Activated gamma-delta T cell treated with Interleukin-2 at 50 U/mL for 16 hours (primary cell): ENCODE measurements at regions not wholly inside any gene's neighbourhood (a gene's known extent, or its start where the extent isn't known, plus 50 kb on each side); places are given as distances from the start of the nearest gene placed in this dataset.
A peak's percentile ranks its signal among the peaks of the same experiment; 100 is the strongest.

Experiments
- DNase-seq: peaks from one replicate; pipeline ENCODE4 v3.0.0-alpha.2; 2020

DNA sequence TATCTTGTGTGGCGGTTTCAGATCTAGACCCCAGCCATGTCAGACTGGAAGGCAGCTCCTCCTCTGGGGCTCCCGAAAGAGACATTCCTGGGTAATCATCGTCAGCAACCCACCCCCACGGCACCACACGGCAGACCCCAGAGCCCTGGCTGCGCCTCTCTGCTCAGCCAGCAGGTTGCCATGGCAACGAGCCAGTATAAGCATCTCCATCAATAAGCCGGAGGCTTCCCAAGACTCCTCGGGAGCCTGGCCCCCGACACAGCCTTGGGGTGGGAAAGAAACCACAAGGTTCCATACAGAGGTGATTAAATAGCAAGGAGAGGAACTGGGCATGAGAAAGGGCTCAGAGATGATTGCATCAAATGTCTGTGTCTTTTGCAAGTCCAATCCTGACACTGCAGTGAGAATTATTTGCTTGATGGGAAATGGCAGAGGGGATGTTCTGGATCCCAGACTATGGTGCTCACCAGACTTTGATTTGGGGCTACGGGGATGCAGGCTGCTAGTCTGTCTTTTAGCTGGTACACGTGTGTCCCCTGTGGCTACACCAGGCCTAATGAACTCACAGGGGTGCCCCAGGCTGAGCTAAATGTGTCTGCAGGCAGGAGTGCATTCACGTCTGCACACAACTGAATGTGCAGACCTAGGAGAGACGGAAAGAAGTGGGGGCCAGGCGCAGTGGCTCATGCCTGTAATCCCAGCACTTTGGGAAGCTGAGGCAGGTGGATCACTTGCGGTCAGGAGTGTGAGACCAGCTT is 320.5 kb upstream of the TNRC6C start:
- no peak for DNase-seq

DNA sequence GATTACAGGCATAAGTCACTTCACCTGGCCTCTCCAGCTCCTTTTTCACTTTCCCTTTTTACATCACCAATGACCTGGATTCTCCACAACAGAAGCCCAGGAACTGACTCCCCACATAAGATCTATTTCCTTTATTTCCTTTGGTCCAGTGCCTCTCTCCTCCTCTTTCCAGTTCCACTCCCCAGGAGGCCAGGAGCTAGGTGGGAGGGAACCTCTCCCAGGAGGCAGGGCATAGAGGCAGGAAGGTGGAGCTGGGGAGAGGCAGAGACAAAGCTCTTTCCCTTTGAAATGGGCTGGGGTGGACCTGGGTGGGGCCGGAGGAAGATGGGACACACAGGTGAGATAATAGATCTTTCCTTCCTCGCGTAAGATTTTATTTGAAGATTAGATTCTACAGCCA is 318.3 kb upstream of the TNRC6C start:
- DNase-seq, result no peak

GRCh38 chr17:77640916-77641605 is 317.4 kb upstream of the TNRC6C start:
- no peak for DNase-seq

- DNase-seq, result no peak
These were observed 316.8 kb upstream of the TNRC6C start for GRCh38 chr17:77641718-77642117.

DNA sequence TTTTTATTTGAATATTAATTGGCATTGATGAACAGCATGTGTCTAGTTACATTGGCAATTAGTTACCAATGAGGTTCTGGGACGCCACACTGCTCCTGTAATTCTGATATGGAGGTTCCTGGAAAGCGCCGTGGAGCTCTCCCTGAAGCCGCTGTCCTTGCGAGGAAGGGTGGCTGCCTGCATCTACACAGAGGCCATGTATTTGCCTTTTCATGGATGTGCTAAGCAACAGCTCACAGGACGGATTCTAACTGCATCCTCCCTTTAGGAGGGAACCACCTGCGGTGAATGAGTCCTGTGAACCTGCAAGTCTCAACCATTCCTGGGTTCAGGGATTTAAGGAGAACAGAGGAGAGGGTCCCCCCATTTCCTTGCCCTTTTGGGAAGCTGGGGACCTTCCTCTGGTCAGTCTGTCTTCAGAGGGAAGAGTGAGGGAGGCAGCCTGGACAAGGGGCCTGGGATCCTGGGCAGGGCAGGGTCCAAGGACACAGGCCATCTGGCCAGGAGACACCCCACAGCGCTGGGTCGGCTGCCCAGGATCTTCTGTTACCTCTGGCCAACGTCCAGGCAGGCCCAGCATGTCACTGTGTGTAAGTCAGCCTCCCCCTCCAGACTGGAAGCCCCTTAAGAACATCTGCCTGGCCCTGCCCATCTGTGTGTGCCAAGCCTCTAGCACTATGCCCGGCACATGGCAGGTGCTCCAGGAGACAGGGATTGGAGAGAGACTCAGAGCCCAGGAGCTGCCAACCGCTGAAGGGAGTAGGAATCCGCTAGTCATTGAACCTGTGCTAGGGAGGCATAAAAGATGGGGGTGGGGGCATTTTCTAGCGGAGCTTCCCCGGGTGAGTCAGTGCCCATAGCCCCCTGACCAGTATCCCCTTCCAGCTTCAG is 314.1 kb upstream of the TNRC6C start:
- DNase-seq, result no peak

GRCh38 chr17:77645072-77646045 is 313.1 kb upstream of the TNRC6C start:
- DNase-seq, result peak; percentile 70

DNA sequence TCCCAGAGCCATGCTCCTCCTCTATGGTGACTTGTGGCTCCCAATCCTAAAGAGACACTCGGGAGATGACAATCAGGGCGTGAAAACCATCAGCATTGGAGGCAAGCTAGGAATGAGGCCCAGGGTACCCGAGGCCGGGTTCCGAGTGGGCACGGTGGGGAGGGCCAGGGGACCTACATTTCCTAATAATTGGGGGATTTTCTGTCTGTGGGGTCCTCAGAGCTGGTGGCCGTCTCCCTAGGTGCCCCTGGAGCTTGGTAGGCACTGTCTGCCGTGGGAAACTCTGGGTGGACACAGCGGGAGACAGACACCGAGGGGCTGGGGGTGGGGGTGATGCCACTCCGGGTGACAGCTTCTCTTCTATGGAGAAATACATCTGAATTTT is 312.5 kb upstream of the TNRC6C start:
- no peak for DNase-seq

DNA sequence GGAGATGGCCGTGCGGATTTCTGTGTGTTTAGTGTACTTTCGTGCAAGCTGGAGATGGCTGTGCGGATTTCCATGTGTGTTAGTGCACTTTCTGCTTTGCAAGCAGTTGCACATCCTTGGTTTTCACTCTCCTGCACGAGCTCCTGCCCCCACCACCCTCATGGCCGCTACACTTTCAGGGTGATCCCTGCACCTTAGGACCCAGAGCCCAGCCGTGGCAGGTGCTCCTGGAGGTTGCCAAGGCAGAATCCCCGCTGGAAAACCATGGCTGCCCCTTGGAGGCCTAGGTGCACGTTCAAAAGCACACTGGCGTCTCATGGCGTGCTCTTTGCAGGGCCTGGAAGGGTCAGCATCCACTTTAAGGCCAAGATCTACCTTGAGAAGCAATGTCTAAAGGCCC is 311.0 kb upstream of the TNRC6C start:
- no peak for DNase-seq

GRCh38 chr17:77649717-77650211 is 308.7 kb upstream of the TNRC6C start:
- no peak for DNase-seq

- no peak for DNase-seq
These were observed 306.5 kb upstream of the TNRC6C start for GRCh38 chr17:77651988-77652387.

DNA sequence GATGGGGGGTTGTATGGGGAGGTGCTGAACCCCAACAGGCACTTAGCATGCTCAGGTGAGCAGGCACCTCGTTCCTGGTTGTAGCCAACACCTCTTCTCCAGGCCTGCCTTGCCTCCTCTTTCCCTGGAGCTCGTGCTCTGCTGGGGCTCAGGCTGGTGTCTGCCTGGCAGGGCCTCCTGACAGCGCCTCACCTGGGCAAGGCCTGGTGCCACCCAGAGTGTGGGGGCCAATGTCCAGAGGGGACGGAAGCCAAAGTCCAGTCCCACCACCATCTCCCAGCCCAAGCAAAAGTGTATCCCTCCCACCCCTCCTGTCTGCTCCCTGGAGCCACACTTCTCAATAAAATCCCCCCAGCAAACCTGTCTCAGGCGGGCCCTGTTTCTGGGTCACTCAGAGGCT is 304.2 kb upstream of the TNRC6C start:
- no peak for DNase-seq

GRCh38 chr17:77654850-77655249 is 303.7 kb upstream of the TNRC6C start:
- DNase-seq, result no peak

- DNase-seq, result no peak
These were observed 302.4 kb upstream of the TNRC6C start for GRCh38 chr17:77656054-77656453.

- no peak for DNase-seq
These were observed 300.7 kb upstream of the TNRC6C start for GRCh38 chr17:77657839-77658238.

DNA sequence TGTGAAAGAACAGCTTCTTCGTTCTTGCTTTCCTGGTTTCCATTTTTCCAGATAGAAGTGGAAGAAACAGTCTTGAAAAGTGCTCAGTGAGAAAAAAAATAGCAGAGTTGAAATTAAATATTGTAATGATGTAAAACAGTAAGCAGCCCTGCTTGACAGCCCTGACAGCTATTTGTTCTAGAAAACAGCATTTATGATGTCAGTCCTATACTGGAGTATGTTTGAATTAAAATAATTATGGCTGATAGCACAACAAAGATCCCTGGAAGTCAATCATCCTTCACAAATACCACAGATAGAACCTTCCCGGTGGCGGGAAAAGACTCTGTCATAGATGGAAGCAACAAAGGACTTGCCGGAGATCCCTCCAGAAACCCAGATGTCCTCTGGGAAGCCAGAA is 298.0 kb upstream of the TNRC6C start:
- no peak for DNase-seq

DNA sequence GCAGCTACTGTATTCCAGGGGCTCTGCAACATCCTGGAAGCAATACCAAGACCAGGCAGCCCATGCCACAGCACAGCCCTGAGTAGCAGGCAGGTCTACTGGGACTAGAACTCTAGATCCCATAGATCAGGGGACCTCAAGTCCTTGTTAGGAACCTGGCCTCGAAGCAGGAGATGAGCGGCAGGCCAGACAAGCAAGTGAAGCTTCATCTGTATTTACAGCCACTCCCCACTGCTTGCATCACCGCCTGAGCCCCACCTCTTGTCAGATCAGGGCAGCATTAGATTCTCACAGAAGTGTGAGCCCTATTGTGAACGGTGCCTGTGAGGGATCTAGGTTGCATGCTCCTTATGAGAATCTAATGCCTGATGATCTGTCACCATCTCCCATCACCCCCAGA is 295.7 kb upstream of the TNRC6C start:
- no peak for DNase-seq

GRCh38 chr17:77664097-77664729 is 294.3 kb upstream of the TNRC6C start:
- DNase-seq, result no peak

GRCh38 chr17:77665833-77666232 is 292.7 kb upstream of the TNRC6C start:
- DNase-seq, result no peak

- DNase-seq, result no peak
These were observed 292.0 kb upstream of the TNRC6C start for GRCh38 chr17:77666462-77666861.

GRCh38 chr17:77666881-77667395 is 291.6 kb upstream of the TNRC6C start:
- peak; percentile 68 for DNase-seq

- no peak for DNase-seq
These were observed 291.0 kb upstream of the TNRC6C start for GRCh38 chr17:77667478-77667877.
